Heart left ventricle (tissue), 13 donors: ENCODE measurements at regions not wholly inside any gene's neighbourhood (a gene's known extent, or its start where the extent isn't known, plus 50 kb on each side); places are given as distances from the start of the nearest gene placed in this dataset.

Source experiments
- CTCF ChIP-seq, 12 donors: fragments of 200-600 bp; sonication (generic) in 4 of 12; IDR thresholded peaks; one replicate each; pipeline versions ENCODE4 v1.5.0 to v1.8.0; 2018 to 2022; ENCODE audit warnings: antibody characterized with exemption in 12 of 12, mild to moderate bottlenecking in 5 of 12
- POLR2A ChIP-seq, 2 donors: fragments of 450-650 bp; IDR thresholded peaks; one replicate each; pipeline ENCODE4 v1.6.1; 2017; ENCODE audit warnings: antibody characterized with exemption in 2 of 2, mild to moderate bottlenecking in 2 of 2, moderate library complexity in 2 of 2
- donor health status: ischemic (EF 13 %, LVEDD 7.1; RV severe dilation, severe dysfunction).
- donor health status: DM: no; HTN: yes; CAD: no.
- donor health status: DM: no; HTN: no; CAD: no.
- donor health status: ischemic (EF 25% LVEDD 6.9; RV normal size, moderate dysfunction).
- donor health status: ischemic (EF 25% LVEDD 5.7; RV mildly dilated, moderate dysfunction).
- donor health status: ischemic (EF 35%, LVEDD 5.7; RV mildly dilated, moderate dysfunction).
- donor health status: nonischemic (EF 11% LVEDD 7.7; RV severe dilation, severe dysfunction).
- donor health status: DM: yes; HTN: yes; CAD: no.
- donor health status: PGD.
- donor health status: ischemic (EF 29% LVEDD 5.4; RV normal size, mild dysfunction).
- donor health status: nonischemic (EF 23%, LVEDD 6.1; RV moderate dilation, normal function).

- TF ChIP-seq CTCF (IDR thresholded peaks at IDR 0.05) (no peak), POLR2A (IDR thresholded peaks at IDR 0.05) (no peak)
Observed at GRCh38 chr2:176537932-176538331, 268.7 kb downstream of the MTX2 start.
